ENCODE measurements at regions not wholly inside any gene's neighbourhood (a gene's known extent, or its start where the extent isn't known, plus 50 kb on each side); places are given as distances from the start of the nearest gene placed in this dataset.

GRCh38 chr14:29075761-29076160 lies 309.2 kb downstream of the FOXG1 start:
- Histone ChIP-seq H4K5ac (ENCODE audit: insufficient read length, low read depth, low read length) (no peak overlapping the region), H4K20me1 (ENCODE audit: control insufficient read depth, insufficient read depth, insufficient read length) (no peaks in the 10 kb centered on the region), H3K79me2 (ENCODE audit: insufficient read depth, low read length) (no peaks in the 10 kb centered on the region), H3K23ac (ENCODE audit: insufficient read length, low read depth, low read length) (no peak overlapping the region), H4K8ac (replicated peaks; ENCODE audit: insufficient read length, low read depth, low read length) (no peak overlapping the region), H3K27me3 (ENCODE audit: insufficient read depth, low read length) (no peaks in the 10 kb centered on the region), H4K91ac (ENCODE audit: insufficient read length, low read depth, low read length) (no peak overlapping the region), H3K9me3 (ENCODE audit: control insufficient read depth, low read depth, low read length) (no peaks in the 10 kb centered on the region), H3K4ac (ENCODE audit: low read depth, low read length) (no peak overlapping the region), H3K4me1 (ENCODE audit: insufficient read depth, low read length) (no peaks in the 10 kb centered on the region), H3K18ac (ENCODE audit: insufficient read length, low read depth, low read length) (no peak overlapping the region), H2BK20ac (ENCODE audit: low read depth, low read length, poor library complexity, severe bottlenecking) (no peak overlapping the region), H2BK12ac (ENCODE audit: insufficient read length, low read depth, low read length) (no peak overlapping the region), H3K4me2 (ENCODE audit: insufficient read depth, insufficient read length, low read length) (no peak overlapping the region), H3K14ac (ENCODE audit: insufficient read depth, low read length) (no peak overlapping the region), H2BK5ac (ENCODE audit: insufficient read length, low read length) (no peak overlapping the region), H3T11ph (ENCODE audit: low read length) (no peak overlapping the region), H3K79me1 (ENCODE audit: insufficient read depth, low read depth, low read length, poor library complexity, severe bottlenecking) (no peaks in the 10 kb centered on the region), H2AFZ (ENCODE audit: low read length) (no peak overlapping the region), H3K23me2 (ENCODE audit: insufficient read length, low read depth, low read length, poor library complexity, severe bottlenecking) (no peaks in the 10 kb centered on the region), H3K56ac (ENCODE audit: insufficient read length, low read depth, low read length) (no peak overlapping the region), H2BK15ac (ENCODE audit: low read depth, low read length) (no peak overlapping the region), H2AK5ac (ENCODE audit: insufficient read length, low read length) (no peak overlapping the region), H2BK120ac (ENCODE audit: low read depth, low read length, poor library complexity, severe bottlenecking) (no peak overlapping the region), H3K9ac (ENCODE audit: extremely low read depth, insufficient read length, low read length) (no peak overlapping the region), H3K27ac (ENCODE audit: insufficient read length, low read depth, low read length) (no peak overlapping the region)
- Mint-ChIP-seq H3K36me3 (ENCODE audit: insufficient read depth in 1 of 3, low read depth in 3 of 3) (peaks cover 0 to 14% (median 2%) of the 10 kb centered on the region in 3 experiments; a peak in 5 of 7 replicates), H3K9me3 (peaks cover 2 to 10% of the 10 kb centered on the region in 2 experiments; a peak in 4 of 5 replicates), H3K4me1 (peaks cover 0 to 3% of the 10 kb centered on the region in 2 experiments; a peak in 2 of 4 replicates), H3K27ac (no peak overlapping the region), H3K27me3 (ENCODE audit: low read depth) (no peaks in the 10 kb centered on the region), H3K4me3 (no peak overlapping the region)
- DNase-seq = no peak
- no peak for TF ChIP-seq CTCF (conservative IDR thresholded peaks at IDR 0.05)

All from H9 (cell line).